ELF-1 (cell line): ENCODE measurements at regions not wholly inside any gene's neighbourhood (a gene's known extent, or its start where the extent isn't known, plus 50 kb on each side); places are given as distances from the start of the nearest gene placed in this dataset.
A peak's percentile ranks its signal among the peaks of the same experiment; 100 is the strongest.
"Not testable (repeated sequence)": the region's sequence is repeated elsewhere in the genome, so short reads cannot be mapped to it uniquely, and the experiment has no call there.

ENCODE experiments used
- DNase-seq: peaks from one replicate; pipeline ENCODE4 v3.0.0-alpha.2; 2016; ENCODE audit warnings: low read depth, low spot score

DNA sequence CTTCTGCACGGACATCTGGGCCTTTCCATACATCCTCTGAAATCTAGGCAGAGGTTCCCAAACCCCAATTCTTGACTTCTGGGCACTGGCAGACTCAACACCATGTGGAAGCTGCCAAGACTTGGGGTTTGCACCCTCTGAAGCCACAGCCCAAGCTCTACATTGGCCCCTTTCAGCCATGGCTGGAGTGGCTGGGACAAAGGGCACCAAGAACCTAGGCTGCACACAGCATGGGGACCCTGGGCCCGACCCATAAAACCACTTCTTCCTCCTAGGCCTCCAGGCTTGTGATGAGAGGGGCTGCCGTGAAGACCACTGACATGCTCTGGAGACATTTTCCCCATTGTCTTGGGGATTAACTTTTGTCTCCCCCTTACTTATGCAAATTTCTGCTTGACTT lies 158.0 kb downstream of the GNAI1 start:
- not testable (repeated sequence) for DNase-seq

DNA sequence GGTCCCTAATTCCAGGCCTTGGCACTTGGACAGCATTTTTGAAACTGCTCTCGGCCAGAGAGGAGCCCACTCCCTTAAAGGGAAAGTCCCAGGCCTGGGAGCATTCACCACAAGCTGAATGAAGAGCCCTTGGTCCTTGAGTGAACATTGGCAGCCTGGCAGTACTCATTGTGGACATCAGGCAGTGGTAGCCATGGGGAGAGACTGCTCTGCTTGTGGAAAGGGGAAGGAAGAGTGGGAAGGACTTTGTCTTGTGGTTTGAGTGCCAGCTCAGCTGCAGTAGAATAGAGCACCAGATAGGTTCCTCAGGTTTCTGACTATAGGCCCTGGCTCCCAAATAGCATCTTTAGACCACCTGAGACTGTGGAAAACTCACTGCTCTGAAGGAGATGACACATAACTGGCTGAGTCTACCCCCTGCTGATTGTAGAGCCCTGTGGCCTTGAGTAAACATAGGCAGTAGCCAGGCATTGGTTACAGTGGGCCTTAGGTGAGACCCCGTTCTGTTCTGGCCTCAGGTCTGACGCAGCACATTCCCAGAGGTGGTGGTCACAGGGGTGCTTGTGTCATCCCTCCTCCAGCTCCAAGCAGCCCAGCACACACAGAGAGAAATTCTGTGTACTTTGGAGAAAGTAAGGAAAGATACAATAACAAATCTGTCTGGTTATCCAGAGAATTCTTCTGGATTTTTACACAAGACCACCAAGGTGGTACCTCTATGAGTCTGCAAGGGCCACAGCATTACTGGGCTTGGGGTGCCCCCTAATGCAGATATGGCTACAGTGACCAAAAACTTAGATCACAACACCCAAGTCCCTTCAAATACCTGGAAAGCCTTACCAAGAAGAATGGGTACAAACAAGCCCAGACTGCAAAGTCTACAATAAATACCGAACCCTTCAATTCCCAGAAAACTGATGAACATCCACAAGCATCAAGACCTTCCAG lies 153.8 kb downstream of the GNAI1 start:
- peak; percentile 38 for DNase-seq

DNA sequence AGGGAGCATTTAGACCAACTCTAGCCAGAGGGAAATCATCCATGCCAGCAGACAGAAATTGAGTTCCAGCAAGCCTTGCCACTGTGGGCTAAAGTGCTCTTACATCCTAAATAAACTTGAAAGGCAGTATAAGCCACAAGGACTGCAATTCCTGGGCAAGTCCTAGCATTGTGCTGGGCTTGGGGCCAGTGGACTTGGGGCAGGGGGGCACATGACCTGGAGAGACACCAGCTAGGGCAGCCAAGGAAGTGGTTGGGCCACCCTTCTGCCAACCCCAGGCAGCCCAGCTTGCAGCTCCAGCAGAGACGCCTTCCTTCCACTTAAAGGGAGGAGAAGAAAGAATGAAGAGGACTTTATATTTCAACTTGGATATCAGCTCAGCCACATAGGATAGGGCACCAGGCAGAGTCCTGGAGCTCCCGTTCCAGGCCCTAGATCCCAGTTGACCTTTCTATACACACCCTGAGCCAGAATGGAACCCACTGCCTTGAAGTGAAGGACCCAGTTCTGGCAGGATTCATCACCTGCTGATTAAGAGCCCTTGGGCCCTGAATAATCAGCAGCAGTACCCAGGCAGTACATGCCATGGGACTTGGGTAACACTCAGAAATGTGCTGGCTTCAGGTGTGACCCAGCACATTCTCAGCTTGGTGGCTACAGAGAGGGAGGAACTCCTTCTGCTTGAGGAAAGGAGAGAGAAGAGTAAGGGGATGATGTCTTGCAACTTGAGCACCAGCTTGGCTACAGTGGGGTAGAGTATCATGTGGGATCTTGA lies 153.0 kb downstream of the GNAI1 start:
- DNase-seq = no peak

DNA sequence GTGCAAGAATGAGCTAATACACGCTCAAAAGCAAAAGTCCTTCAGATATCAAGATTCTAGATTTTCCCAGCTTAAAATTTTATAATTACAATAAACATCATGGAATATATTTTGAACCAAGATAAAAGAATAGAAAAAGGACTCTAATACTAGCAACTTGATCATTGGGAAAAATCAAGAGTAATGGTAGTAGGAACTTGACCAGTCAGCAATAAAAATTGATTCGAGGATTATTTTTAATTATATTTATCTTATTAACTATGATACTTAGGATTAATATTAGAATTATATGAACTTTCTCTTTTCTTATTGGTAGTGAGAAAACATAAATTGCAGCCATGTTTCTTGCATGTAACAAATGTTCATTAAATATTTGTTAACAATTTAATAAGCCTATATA lies 152.0 kb downstream of the GNAI1 start:
- DNase-seq = no peak

DNA sequence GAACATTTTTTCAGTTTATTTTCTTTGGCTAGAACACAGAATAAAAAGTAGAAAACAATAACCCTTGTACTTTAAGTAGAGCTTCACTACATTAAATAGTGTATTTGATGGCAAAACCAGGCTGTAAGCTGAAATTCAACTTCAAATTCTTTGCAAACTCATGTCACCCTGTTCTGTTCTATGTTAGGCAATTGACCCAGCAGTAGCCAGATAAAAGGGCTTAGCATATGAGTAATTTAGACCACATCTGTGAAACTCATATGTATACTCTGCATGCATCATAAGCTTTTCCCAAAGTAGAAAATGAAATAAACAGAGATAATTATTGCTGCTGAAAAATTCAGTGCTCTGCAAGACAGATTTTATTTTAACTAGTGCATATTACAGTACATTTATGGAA lies 150.2 kb downstream of the GNAI1 start:
- DNase-seq = no peak

DNA sequence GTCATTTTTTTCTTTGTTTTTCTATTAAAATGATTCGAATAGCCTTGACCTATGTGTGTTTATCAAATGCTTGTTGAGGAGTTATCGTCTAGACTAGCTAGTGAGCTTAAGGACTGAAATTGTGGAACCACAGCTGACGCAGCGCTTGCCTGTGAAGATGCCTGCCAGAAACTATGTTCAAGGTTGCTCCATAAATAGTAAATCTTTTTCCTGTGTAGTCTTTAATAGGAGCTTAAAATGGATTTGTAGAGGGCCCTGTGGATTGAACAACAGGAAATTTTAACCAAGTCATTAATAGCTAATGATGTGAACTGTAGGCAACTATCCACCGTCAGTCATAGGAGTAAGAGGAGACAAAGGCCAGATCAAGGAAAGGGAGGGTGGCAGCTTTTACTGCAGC lies 145.1 kb downstream of the GNAI1 start:
- no peak for DNase-seq

DNA sequence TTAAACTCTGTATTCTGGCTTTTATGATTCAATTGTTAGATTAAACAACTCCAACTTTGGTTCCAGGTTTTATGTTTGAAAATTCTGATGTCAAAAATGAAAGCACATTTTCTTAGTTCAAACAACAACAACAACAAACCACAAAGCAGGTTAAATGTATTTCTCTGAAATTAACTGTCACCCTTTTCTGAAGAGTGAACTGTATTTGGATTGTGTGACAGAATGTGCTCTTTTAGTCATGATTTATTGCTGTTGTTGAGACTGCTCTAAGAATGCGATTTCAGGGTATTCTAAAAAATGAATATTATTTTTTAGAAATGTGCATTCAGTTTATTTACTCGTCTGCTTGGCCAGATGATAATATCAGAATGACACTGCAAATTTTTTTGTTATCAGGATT lies 144.1 kb downstream of the GNAI1 start:
- DNase-seq = no peak

DNA sequence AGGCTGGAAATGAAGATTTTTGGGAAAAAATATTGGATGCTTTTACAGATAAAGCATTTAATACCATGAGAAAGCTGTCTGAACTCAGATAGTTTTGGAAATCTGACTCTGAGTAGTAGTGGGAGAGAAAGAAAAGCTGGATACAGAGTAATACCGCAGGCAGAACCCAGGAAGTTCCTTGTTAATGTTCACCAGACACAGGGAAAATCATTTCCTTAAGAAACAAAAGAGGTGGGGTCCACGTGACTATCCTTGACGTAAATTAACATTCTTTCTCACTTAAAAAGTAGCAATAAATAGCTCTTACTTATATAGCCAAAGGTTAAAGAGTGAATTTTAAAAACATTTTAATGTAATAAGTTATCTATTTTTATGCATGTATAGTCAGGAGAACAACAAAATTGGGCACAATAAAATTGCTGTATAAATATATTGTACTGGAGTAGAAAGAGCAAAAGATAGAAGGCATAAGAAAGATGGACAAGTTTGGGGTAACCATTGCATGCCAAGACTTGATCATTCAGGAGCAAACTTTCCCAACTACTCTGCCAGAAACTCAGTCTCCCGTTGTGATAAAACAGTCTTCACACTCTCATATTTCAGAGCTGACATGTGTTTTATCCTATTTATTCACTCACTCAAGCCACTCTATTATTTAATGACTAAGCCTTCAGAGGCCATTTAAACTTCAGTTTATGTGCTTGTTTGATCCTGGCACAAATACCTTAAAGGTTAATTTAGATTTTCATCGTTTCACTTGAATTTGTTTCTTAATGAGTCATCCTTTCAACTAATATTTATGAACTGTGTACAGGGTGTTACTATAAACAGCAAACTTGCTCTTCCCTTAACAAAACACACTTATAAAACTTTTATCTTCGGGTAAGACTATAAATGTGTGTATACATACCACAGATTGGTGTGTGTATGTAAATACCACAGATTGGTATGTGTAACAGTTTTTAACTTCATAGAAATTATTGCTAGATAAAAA lies 143.1 kb downstream of the GNAI1 start:
- DNase-seq = no peak
